ENCODE measurements at regions not wholly inside any gene's neighbourhood (a gene's known extent, or its start where the extent isn't known, plus 50 kb on each side); places are given as distances from the start of the nearest gene placed in this dataset.

GRCh38 chr13:22880741-22881720, 299.7 kb upstream of the SGCG start:
- Histone ChIP-seq H2BK5ac (ENCODE audit: low read depth, low read length, poor library complexity, severe bottlenecking) (no peak overlapping the region), H3K23ac (ENCODE audit: low read depth, low read length) (no peak overlapping the region), H2AK5ac (ENCODE audit: low read depth, low read length) (no peak overlapping the region), H2BK15ac (ENCODE audit: low read depth, low read length) (no peak overlapping the region), H4K91ac (ENCODE audit: insufficient read depth, low read depth, low read length) (no peak overlapping the region), H3K14ac (replicated peaks; ENCODE audit: low read depth, low read length) (no peak overlapping the region), H2BK120ac (ENCODE audit: low read depth, low read length) (no peak overlapping the region), H4K8ac (ENCODE audit: low read depth in 2 of 2, low read length in 2 of 2) (no peak overlapping the region), H3K36me3 (ENCODE audit: control insufficient read depth, insufficient read depth, low read length) (no peaks in the 10 kb centered on the region), H2BK20ac (ENCODE audit: low read depth, low read length) (no peak overlapping the region), H2AK9ac (replicated peaks; ENCODE audit: low read depth, low read length, poor library complexity) (no peak overlapping the region), H3K4me3 (ENCODE audit: insufficient read depth, low read depth, low read length) (no peak overlapping the region), H3K9ac (ENCODE audit: low read depth, low read length) (no peak overlapping the region), H3K27ac (ENCODE audit: insufficient read depth, low read length) (no peak overlapping the region), H3K18ac (ENCODE audit: low read depth, low read length) (no peak overlapping the region), H3K4me2 (ENCODE audit: low read depth, low read length) (no peak overlapping the region), H4K20me1 (ENCODE audit: insufficient read depth, low read length) (no peaks in the 10 kb centered on the region), H3K79me1 (ENCODE audit: low read depth in 1 of 2, low read length in 2 of 2) (no peaks in the 10 kb centered on the region), H3K9me3 (ENCODE audit: control insufficient read depth, insufficient read depth, low read length) (no peaks in the 10 kb centered on the region), H3K56ac (ENCODE audit: extremely low read depth, insufficient read depth, low read length) (no peak overlapping the region), H3K27me3 (ENCODE audit: control insufficient read depth, insufficient read depth, low read length) (no peaks in the 10 kb centered on the region), H3K9me1 (ENCODE audit: insufficient read depth, low read length) (no peaks in the 10 kb centered on the region), H3K4ac (ENCODE audit: low read depth, low read length) (no peak overlapping the region), H2AFZ (replicated peaks; ENCODE audit: low read length, poor library complexity) (no peak overlapping the region), H3K4me1 (ENCODE audit: control insufficient read depth, insufficient read depth, low read length) (no peaks in the 10 kb centered on the region), H4K5ac (ENCODE audit: low read depth, low read length) (no peak overlapping the region)
- in situ Hi-C loops (cut with MboI; ENCODE audit: low sequenced_read_pairs) (no loop called here), intact Hi-C loops (cut with micrococcal nuclease) (no loop called here), dilution Hi-C loops (cut with HindIII; ENCODE audit: low sequenced_read_pairs, unreplicated experiment) (no loop called here)
- no TSS peak for BruUV-seq (replicated peaks)
- ATAC-seq (ENCODE audit: low read depth), result no peak
- ChIA-PET CTCF (no interaction called here), POLR2A (ENCODE audit: unreplicated experiment) (no interaction called here)
- WGBS, 2 experiments (ENCODE audit: extremely low coverage in 2 of 2, insufficient read length in 1 of 2), result no CpG with 5 or more reads among the region's 10 CpGs
- TF ChIP-seq MXI1 (IDR thresholded peaks at IDR 0.05; ENCODE audit: borderline replicate concordance, low read depth, low read length) (no peak), BHLHE40 (IDR thresholded peaks at IDR 0.05; ENCODE audit: low read depth, low read length) (no peak), ELK1 (IDR thresholded peaks at IDR 0.05; ENCODE audit: borderline replicate concordance, low read depth, low read length) (no peak)
- TF ChIP-seq, protein P1, sequence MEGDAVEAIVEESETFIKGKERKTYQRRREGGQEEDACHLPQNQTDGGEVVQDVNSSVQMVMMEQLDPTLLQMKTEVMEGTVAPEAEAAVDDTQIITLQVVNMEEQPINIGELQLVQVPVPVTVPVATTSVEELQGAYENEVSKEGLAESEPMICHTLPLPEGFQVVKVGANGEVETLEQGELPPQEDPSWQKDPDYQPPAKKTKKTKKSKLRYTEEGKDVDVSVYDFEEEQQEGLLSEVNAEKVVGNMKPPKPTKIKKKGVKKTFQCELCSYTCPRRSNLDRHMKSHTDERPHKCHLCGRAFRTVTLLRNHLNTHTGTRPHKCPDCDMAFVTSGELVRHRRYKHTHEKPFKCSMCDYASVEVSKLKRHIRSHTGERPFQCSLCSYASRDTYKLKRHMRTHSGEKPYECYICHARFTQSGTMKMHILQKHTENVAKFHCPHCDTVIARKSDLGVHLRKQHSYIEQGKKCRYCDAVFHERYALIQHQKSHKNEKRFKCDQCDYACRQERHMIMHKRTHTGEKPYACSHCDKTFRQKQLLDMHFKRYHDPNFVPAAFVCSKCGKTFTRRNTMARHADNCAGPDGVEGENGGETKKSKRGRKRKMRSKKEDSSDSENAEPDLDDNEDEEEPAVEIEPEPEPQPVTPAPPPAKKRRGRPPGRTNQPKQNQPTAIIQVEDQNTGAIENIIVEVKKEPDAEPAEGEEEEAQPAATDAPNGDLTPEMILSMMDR (conservative IDR thresholded peaks at IDR 0.05; ENCODE audit: low read depth, low read length), result no peak
- no peak for DNase-seq
